ENCODE measurements at regions not wholly inside any gene's neighbourhood (a gene's known extent, or its start where the extent isn't known, plus 50 kb on each side); places are given as distances from the start of the nearest gene placed in this dataset.
"Not testable (repeated sequence)": the region's sequence is repeated elsewhere in the genome, so short reads cannot be mapped to it uniquely, and the experiment has no call there.

GRCh38 chr3:159409711-159410110 is 578.9 kb upstream of the IL12A start:
- not testable (repeated sequence) for TF ChIP-seq POLR2A, POLR2AphosphoS5 (IDR thresholded peaks at IDR 0.05)
